Psoas muscle (tissue), 7 donors: ENCODE measurements at regions not wholly inside any gene's neighbourhood (a gene's known extent, or its start where the extent isn't known, plus 50 kb on each side); places are given as distances from the start of the nearest gene placed in this dataset.

Source experiments
- ATAC-seq, 4 donors: fragments of 200-7000 bp; cut with Tn5 transposase; one replicate each; pipeline ENCODE4 v1.9.1; 2020; ENCODE audit warnings: moderate library complexity in 3 of 4, mild to moderate bottlenecking in 2 of 4
- DNase-seq, 2 donors: peaks; one replicate each; pipeline ENCODE4 v3.0.0-alpha.2; 2020
- H3K27ac ChIP-seq: fragments of 200-600 bp; one replicate; pipeline ENCODE4 v1.8.0; 2022
- H3K27me3 ChIP-seq, 3 donors: fragments of 200-600 bp in 1 of 3; one replicate each; pipeline versions ENCODE4 v1.6.1 to v1.8.0; 2013 to 2022; ENCODE audit warnings: low read length in 2 of 3, mild to moderate bottlenecking in 2 of 3, moderate library complexity in 1 of 3; ENCODE audit not compliant: insufficient read depth in 3 of 3
- H3K36me3 ChIP-seq, 2 donors: fragments of 200-600 bp in 1 of 2; one replicate each; pipeline versions ENCODE4 v1.6.1 to v1.8.0; 2013 to 2022; ENCODE audit warnings: low read depth in 1 of 2, mild to moderate bottlenecking in 1 of 2, moderate library complexity in 1 of 2; ENCODE audit not compliant: insufficient read depth in 1 of 2
- H3K4me1 ChIP-seq: fragments of 200-600 bp; one replicate; pipeline ENCODE4 v1.8.0; 2022
- H3K4me3 ChIP-seq: fragments of 200-600 bp; one replicate; pipeline ENCODE4 v1.8.0; 2022; ENCODE audit warnings: mild to moderate bottlenecking
- H3K9me3 ChIP-seq: fragments of 200-600 bp; one replicate; pipeline ENCODE4 v1.8.0; 2022
- CTCF ChIP-seq: fragments of 200-600 bp; IDR thresholded peaks from one replicate; pipeline ENCODE4 v1.8.0; 2022; ENCODE audit warnings: antibody characterized with exemption
- WGBS, 3 donors: extraction: QIAGEN DNeasy Blood & Tissue Kit; methylation state at CpG; one replicate each; pipeline versions ENCODE4 v1.1.6 to v1.1.7; 2013; 5-methylcytosine and 5-hydroxymethylcytosine counted together
- intact Hi-C, 2 donors: fragments of 100-400 bp; cut with DNase I; formaldehyde crosslinking; loops; one replicate each; pipeline versions ENCODE4 v1.11.0 to v1.14.2; 2022
- donor health status: healthy with polysubstance abuse.
- donor health status: DM: no; HTN: no; CAD: no; lungs with moderate emphysema.
- donor health status: Bipolar disorder and iron deficiency.
- donor health status: healthy.
- donor health status: DM: yes; HTN: yes; CAD: no.
- donor health status: DM: no; HTN: no; CAD: no.
- donor health status: DM: yes; HTN: yes; CAD: no.

DNA sequence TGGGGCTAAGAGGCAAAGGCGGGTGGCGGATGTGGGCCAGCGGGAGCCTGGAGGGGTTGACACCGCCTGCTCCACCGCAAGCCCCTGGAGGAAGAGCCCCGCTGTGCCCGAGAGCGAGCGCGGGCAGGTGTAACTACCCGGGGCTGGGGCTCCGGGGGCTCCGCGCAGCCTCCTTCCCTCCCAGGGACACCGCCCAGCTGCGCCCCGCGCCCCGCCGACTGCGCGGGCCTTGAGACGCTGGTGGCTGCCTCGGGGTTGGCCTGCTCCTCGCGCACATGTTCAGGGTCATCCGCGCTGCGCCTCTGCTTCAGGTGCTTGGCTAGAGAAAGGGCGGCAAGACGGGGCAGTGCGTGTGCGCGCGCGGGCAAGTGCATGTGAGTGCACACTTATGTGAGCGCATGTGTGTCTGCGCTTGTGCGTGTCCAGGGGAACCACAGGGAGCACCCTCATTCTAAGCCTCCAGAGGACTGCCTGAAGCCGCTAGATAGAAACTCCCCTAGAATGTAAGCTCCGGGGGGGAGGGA is 197.5 kb upstream of the TMEM45B start:
- no peaks in the 10 kb centered on the region for H3K36me3 ChIP-seq
- H3K27ac ChIP-seq = no peak overlapping the region
- H3K4me3 ChIP-seq = no peak overlapping the region
- no peaks in the 10 kb centered on the region for H3K27me3 ChIP-seq
- no peak for TF ChIP-seq CTCF
- H3K4me1 ChIP-seq = no peaks in the 10 kb centered on the region
- DNase-seq (no peak), ATAC-seq (no peak)
- intact Hi-C loops = no loop called here
- 47 to 57% (median 47%) methylated on average over 28 to 41 of the region's 41 CpGs for WGBS, 3 donors
- H3K9me3 ChIP-seq = no peaks in the 10 kb centered on the region

- WGBS, 3 donors = 82 to 89% (median 84%) methylated on average over 12 of the region's 12 CpGs
- Histone ChIP-seq H3K27me3 (peaks cover 0 to 1% (median 0%) of the 10 kb centered on the region in 3 donors), H3K4me1 (no peaks in the 10 kb centered on the region), H3K9me3 (no peaks in the 10 kb centered on the region), H3K4me3 (no peak overlapping the region), H3K27ac (no peak overlapping the region), H3K36me3 (no peaks in the 10 kb centered on the region)
- intact Hi-C loops = no loop called here
- DNase-seq = no peak
- ATAC-seq = no peak
- no peak for TF ChIP-seq CTCF
Observed at GRCh38 chr11:129620237-129621104, 195.2 kb upstream of the TMEM45B start.

- Histone ChIP-seq H3K27me3 (peaks cover 0 to 1% (median 0%) of the 10 kb centered on the region in 3 donors), H3K36me3 (no peaks in the 10 kb centered on the region), H3K27ac (no peak overlapping the region), H3K9me3 (no peaks in the 10 kb centered on the region), H3K4me1 (no peaks in the 10 kb centered on the region), H3K4me3 (no peak overlapping the region)
- intact Hi-C loops = no loop called here
- WGBS, 3 donors = 83 to 85% (median 83%) methylated on average over 6 of the region's 6 CpGs
- no peak for TF ChIP-seq CTCF
- DNase-seq (no peak), ATAC-seq (no peak)
Observed at GRCh38 chr11:129625930-129626329, 189.7 kb upstream of the TMEM45B start.

GRCh38 chr11:129631201-129631600 is 184.4 kb upstream of the TMEM45B start:
- no peaks in the 10 kb centered on the region for H3K4me1 ChIP-seq
- TF ChIP-seq CTCF = no peak
- H3K36me3 ChIP-seq = no peaks in the 10 kb centered on the region
- intact Hi-C loops = no loop called here
- H3K9me3 ChIP-seq = no peaks in the 10 kb centered on the region
- no peak for ATAC-seq
- H3K27ac ChIP-seq = no peak overlapping the region
- no peak for DNase-seq
- H3K4me3 ChIP-seq = no peak overlapping the region
- H3K27me3 ChIP-seq = no peaks in the 10 kb centered on the region
- 83 to 90% (median 90%) methylated on average over 2 of the region's 2 CpGs for WGBS, 3 donors
